Liver (tissue), 8 donors: ENCODE measurements at regions not wholly inside any gene's neighbourhood (a gene's known extent, or its start where the extent isn't known, plus 50 kb on each side); places are given as distances from the start of the nearest gene placed in this dataset.

ENCODE experiments used
- DNase-seq: peaks from one replicate; pipeline ENCODE4 v3.0.0-alpha.2; 2017; ENCODE audit warnings: low spot score
- H3K27ac ChIP-seq, 2 donors: one replicate each; pipeline ENCODE4 v1.7.0; 2013; ENCODE audit warnings: inconsistent platforms in 2 of 2, low read length in 2 of 2, control low read depth in 1 of 2, low read depth in 1 of 2, mild to moderate bottlenecking in 1 of 2
- H3K27me3 ChIP-seq, 4 donors: one replicate each; pipeline versions ENCODE4 v1.6.1 to v1.7.0; 2013; ENCODE audit warnings: low read length in 3 of 4, inconsistent platforms in 1 of 4, mild to moderate bottlenecking in 1 of 4, moderate library complexity in 1 of 4; ENCODE audit not compliant: control insufficient read depth in 4 of 4, insufficient read depth in 4 of 4
- H3K36me3 ChIP-seq, 4 donors: one replicate each; pipeline versions ENCODE4 v1.6.1 to v1.7.0; 2013; ENCODE audit warnings: low read length in 3 of 4, mild to moderate bottlenecking in 3 of 4, low read depth in 1 of 4, moderate library complexity in 1 of 4; ENCODE audit not compliant: control insufficient read depth in 4 of 4, insufficient read depth in 3 of 4
- H3K4me1 ChIP-seq, 4 donors: one replicate each; pipeline versions ENCODE4 v1.6.1 to v1.7.0; 2013; ENCODE audit warnings: low read length in 3 of 4, mild to moderate bottlenecking in 3 of 4, moderate library complexity in 1 of 4; ENCODE audit not compliant: control insufficient read depth in 4 of 4, insufficient read depth in 4 of 4
- H3K4me3 ChIP-seq, 3 donors: one replicate each; pipeline versions ENCODE4 v1.6.1 to v1.7.0; 2013; ENCODE audit warnings: low read length in 3 of 3, control low read depth in 1 of 3, low read depth in 1 of 3, mild to moderate bottlenecking in 1 of 3
- H3K9ac ChIP-seq, 2 donors: one replicate each; pipeline ENCODE4 v1.7.0; 2013; ENCODE audit warnings: low read length in 2 of 2, mild to moderate bottlenecking in 2 of 2, moderate library complexity in 2 of 2, control low read depth in 1 of 2, low read depth in 1 of 2
- H3K9me3 ChIP-seq, 4 donors: one replicate each; pipeline versions ENCODE4 v1.6.1 to v1.7.0; 2013; ENCODE audit warnings: low read length in 3 of 4; ENCODE audit not compliant: control insufficient read depth in 4 of 4
- CTCF ChIP-seq: fragments of 150-350 bp; IDR thresholded peaks from 2 replicates; pipeline ENCODE4 v1.5.1; 2017; ENCODE audit warnings: improper control_type of control experiment, low read depth, low read length; ENCODE audit not compliant: missing input control
- EGR1 ChIP-seq, 2 donors: IDR thresholded peaks; 2 replicates each; pipeline ENCODE4 v1.6.1; 2016 to 2018; ENCODE audit warnings: antibody characterized with exemption in 2 of 2, low read depth in 2 of 2
- FOXA1 ChIP-seq: IDR thresholded peaks from 2 replicates; pipeline ENCODE4 v1.6.1; 2016; ENCODE audit warnings: antibody characterized with exemption
- FOXA2 ChIP-seq: IDR thresholded peaks from 2 replicates; pipeline ENCODE4 v1.6.1; 2016; ENCODE audit warnings: antibody characterized with exemption
- GABPA ChIP-seq, 2 donors: IDR thresholded peaks in 1 of 2; conservative IDR thresholded peaks in 1 of 2; 2 replicates each; pipeline ENCODE4 v1.6.1; 2016; ENCODE audit warnings: antibody characterized with exemption in 2 of 2, mild to moderate bottlenecking in 1 of 2, moderate library complexity in 1 of 2
- HNF4A ChIP-seq, 2 donors: conservative IDR thresholded peaks; 2 replicates each; pipeline ENCODE4 v1.6.1; 2016; ENCODE audit warnings: antibody characterized with exemption in 2 of 2, mild to moderate bottlenecking in 2 of 2
- HNF4G ChIP-seq: IDR thresholded peaks from 2 replicates; pipeline ENCODE4 v1.6.1; 2016; ENCODE audit warnings: antibody characterized with exemption
- JUND ChIP-seq, 2 donors: IDR thresholded peaks; 2 replicates each; pipeline ENCODE4 v1.6.1; 2016; ENCODE audit warnings: antibody characterized with exemption in 2 of 2
- MAX ChIP-seq: IDR thresholded peaks from 2 replicates; pipeline ENCODE4 v1.6.1; 2016; ENCODE audit warnings: antibody characterized with exemption
- NR2F2 ChIP-seq: IDR thresholded peaks from 2 replicates; pipeline ENCODE4 v1.6.1; 2016; ENCODE audit warnings: antibody characterized with exemption
- RAD21 ChIP-seq, 2 donors: IDR thresholded peaks; 2 replicates each; pipeline ENCODE4 v1.6.1; 2016; ENCODE audit warnings: antibody characterized with exemption in 2 of 2, mild to moderate bottlenecking in 2 of 2
- REST ChIP-seq: IDR thresholded peaks from 2 replicates; pipeline ENCODE4 v1.6.1; 2016; ENCODE audit warnings: antibody characterized with exemption, mild to moderate bottlenecking
- RXRA ChIP-seq, 2 donors: IDR thresholded peaks; 2 replicates each; pipeline ENCODE4 v1.6.1; 2017 to 2018; ENCODE audit warnings: antibody characterized with exemption in 2 of 2, mild to moderate bottlenecking in 1 of 2
- SP1 ChIP-seq: IDR thresholded peaks from 2 replicates; pipeline ENCODE4 v1.6.1; 2018; ENCODE audit warnings: antibody characterized with exemption, mild to moderate bottlenecking
- TAF1 ChIP-seq: conservative IDR thresholded peaks from 2 replicates; pipeline ENCODE4 v1.6.1; 2016; ENCODE audit warnings: antibody characterized with exemption, mild to moderate bottlenecking
- YY1 ChIP-seq: IDR thresholded peaks from 2 replicates; pipeline ENCODE4 v1.6.1; 2016; ENCODE audit warnings: antibody characterized with exemption, mild to moderate bottlenecking
- ZBTB33 ChIP-seq: IDR thresholded peaks from 2 replicates; pipeline ENCODE4 v1.6.1; 2016; ENCODE audit warnings: antibody characterized with exemption
- WGBS: extraction: QIAGEN DNeasy Blood & Tissue Kit; methylation state at CpG from one replicate; pipeline ENCODE4 v1.1.7; 2013; 5-methylcytosine and 5-hydroxymethylcytosine counted together
- donor health status: healthy.
- donor health status: healthy.
- donor health status: healthy.
- donor health status: healthy.
- donor health status: healthy.

- H3K9ac ChIP-seq: no peak overlapping the region
- no peaks in the 10 kb centered on the region for H3K36me3 ChIP-seq
- 60% methylated on average over 9 of the region's 9 CpGs for WGBS
- H3K27ac ChIP-seq: no peak overlapping the region
- no peaks in the 10 kb centered on the region for H3K27me3 ChIP-seq
- DNase-seq: no peak
- no peak overlapping the region for H3K4me3 ChIP-seq
- no peaks in the 10 kb centered on the region for H3K9me3 ChIP-seq
- TF ChIP-seq CTCF (no peak), RAD21 (IDR thresholded peaks at IDR 0.05) (no peak)
- no peaks in the 10 kb centered on the region for H3K4me1 ChIP-seq
Measured at GRCh38 chr4:185921583-185922555, 109.9 kb upstream of the SORBS2 start.

- 95% methylated on average over 17 of the region's 17 CpGs for WGBS
- Histone ChIP-seq H3K27ac (no peak overlapping the region), H3K9ac (no peak overlapping the region), H3K4me1 (no peaks in the 10 kb centered on the region), H3K27me3 (no peaks in the 10 kb centered on the region), H3K36me3 (no peaks in the 10 kb centered on the region), H3K4me3 (no peak overlapping the region), H3K9me3 (no peaks in the 10 kb centered on the region)
- TF ChIP-seq JUND (IDR thresholded peaks at IDR 0.05) (no peak), RXRA (IDR thresholded peaks at IDR 0.05) (no peak), EGR1 (IDR thresholded peaks at IDR 0.05; ENCODE audit: low read depth in 2 of 2) (no peak), TAF1 (no peak), ZBTB33 (no peak), SP1 (no peak), HNF4G (no peak), MAX (no peak), GABPA (IDR thresholded peaks at IDR 0.05 in 1 of 2, conservative IDR thresholded peaks at IDR 0.05 in 1 of 2) (no peak), CTCF (no peak), REST (no peak), NR2F2 (no peak), FOXA2 (no peak), HNF4A (conservative IDR thresholded peaks at IDR 0.05) (no peak), FOXA1 (no peak), RAD21 (IDR thresholded peaks at IDR 0.05) (no peak), YY1 (no peak)
- DNase-seq: no peak
Measured at GRCh38 chr4:185924458-185925044, 112.6 kb upstream of the SORBS2 start.
